ENCODE measurements at regions not wholly inside any gene's neighbourhood (a gene's known extent, or its start where the extent isn't known, plus 50 kb on each side); places are given as distances from the start of the nearest gene placed in this dataset.

DNA sequence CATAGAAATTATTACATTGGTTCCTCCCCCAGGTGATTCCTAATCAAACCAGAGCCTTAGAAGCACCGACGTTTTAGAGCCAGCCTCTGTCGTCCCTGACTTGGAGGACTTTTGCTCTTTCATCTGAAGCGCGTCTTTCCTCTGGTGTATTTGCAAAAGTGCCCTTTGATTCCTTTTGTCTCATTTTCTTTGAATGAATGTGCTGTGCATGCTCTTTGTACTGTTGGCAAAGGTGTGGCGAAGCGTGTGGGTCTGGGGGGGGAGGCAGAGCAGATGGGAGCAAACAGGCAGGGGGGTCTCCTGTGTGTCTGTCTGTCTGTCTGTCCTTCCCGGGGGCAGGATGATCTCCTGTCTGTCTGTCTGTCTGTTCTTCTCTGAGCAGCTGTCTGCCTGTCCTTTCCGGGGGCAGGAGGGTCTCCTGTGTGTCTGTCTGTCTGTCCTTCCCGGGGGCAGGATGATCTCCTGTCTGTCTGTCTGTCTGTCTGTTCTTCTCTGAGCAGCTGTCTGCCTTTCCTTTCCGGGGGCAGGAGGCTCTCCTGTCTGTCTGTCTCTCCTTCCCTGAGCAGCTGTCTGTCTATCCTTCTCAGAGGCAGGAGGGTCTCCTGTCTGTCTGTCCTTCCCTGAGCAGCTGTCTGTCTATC lies 205.5 kb upstream of the MYT1L start:
- intact Hi-C loops (cut with micrococcal nuclease) (no loop called here), in situ Hi-C loops (cut with MboI) (no loop called here)
- H3K27ac ChIP-seq (ENCODE audit: extremely low read depth, low read depth, low read length), result no peak overlapping the region
- no peak overlapping the region for H2AFZ ChIP-seq (ENCODE audit: low read depth, low read length)
- FAIRE-seq (no peak), ATAC-seq (no peak), DNase-seq (ENCODE audit: extremely low read depth in 1 of 4, low spot score in 3 of 4) (no peak)
- H4K20me1 ChIP-seq (replicated peaks; ENCODE audit: control insufficient read depth, insufficient read depth, low read length), result no peaks in the 10 kb centered on the region
- WGBS (ENCODE audit: insufficient coverage, low coverage, missing lambda C conversion rate), result 9% methylated on average over 9 of the region's 11 CpGs
- H3K9me1 ChIP-seq (ENCODE audit: control insufficient read depth, insufficient read depth, low read length), result no peaks in the 10 kb centered on the region
- BruUV-seq (replicated peaks), result no TSS peak
- ChIA-PET CTCF (ENCODE audit: low intra/inter-chr PET ratio) (no interaction called here), POLR2A (no interaction called here)
- no peaks in the 10 kb centered on the region for H3K4me1 ChIP-seq (replicated peaks in 1 of 2; ENCODE audit: control insufficient read depth in 2 of 2, insufficient read depth in 2 of 2, low read length in 2 of 2)
- H3K4me3 ChIP-seq, result no peak overlapping the region
- no peaks in the 10 kb centered on the region for H3K9me3 ChIP-seq (replicated peaks; ENCODE audit: control insufficient read depth, insufficient read depth, low read depth, low read length)
- no peaks in the 10 kb centered on the region for H3K79me2 ChIP-seq (ENCODE audit: control insufficient read depth, insufficient read depth, low read length)
- H3K9ac ChIP-seq (ENCODE audit: insufficient read depth in 1 of 2, low read depth in 2 of 2, low read length in 2 of 2), result no peak overlapping the region
- H3K4me2 ChIP-seq (ENCODE audit: insufficient read depth, low read length), result no peak overlapping the region
- TF ChIP-seq, protein P1, sequence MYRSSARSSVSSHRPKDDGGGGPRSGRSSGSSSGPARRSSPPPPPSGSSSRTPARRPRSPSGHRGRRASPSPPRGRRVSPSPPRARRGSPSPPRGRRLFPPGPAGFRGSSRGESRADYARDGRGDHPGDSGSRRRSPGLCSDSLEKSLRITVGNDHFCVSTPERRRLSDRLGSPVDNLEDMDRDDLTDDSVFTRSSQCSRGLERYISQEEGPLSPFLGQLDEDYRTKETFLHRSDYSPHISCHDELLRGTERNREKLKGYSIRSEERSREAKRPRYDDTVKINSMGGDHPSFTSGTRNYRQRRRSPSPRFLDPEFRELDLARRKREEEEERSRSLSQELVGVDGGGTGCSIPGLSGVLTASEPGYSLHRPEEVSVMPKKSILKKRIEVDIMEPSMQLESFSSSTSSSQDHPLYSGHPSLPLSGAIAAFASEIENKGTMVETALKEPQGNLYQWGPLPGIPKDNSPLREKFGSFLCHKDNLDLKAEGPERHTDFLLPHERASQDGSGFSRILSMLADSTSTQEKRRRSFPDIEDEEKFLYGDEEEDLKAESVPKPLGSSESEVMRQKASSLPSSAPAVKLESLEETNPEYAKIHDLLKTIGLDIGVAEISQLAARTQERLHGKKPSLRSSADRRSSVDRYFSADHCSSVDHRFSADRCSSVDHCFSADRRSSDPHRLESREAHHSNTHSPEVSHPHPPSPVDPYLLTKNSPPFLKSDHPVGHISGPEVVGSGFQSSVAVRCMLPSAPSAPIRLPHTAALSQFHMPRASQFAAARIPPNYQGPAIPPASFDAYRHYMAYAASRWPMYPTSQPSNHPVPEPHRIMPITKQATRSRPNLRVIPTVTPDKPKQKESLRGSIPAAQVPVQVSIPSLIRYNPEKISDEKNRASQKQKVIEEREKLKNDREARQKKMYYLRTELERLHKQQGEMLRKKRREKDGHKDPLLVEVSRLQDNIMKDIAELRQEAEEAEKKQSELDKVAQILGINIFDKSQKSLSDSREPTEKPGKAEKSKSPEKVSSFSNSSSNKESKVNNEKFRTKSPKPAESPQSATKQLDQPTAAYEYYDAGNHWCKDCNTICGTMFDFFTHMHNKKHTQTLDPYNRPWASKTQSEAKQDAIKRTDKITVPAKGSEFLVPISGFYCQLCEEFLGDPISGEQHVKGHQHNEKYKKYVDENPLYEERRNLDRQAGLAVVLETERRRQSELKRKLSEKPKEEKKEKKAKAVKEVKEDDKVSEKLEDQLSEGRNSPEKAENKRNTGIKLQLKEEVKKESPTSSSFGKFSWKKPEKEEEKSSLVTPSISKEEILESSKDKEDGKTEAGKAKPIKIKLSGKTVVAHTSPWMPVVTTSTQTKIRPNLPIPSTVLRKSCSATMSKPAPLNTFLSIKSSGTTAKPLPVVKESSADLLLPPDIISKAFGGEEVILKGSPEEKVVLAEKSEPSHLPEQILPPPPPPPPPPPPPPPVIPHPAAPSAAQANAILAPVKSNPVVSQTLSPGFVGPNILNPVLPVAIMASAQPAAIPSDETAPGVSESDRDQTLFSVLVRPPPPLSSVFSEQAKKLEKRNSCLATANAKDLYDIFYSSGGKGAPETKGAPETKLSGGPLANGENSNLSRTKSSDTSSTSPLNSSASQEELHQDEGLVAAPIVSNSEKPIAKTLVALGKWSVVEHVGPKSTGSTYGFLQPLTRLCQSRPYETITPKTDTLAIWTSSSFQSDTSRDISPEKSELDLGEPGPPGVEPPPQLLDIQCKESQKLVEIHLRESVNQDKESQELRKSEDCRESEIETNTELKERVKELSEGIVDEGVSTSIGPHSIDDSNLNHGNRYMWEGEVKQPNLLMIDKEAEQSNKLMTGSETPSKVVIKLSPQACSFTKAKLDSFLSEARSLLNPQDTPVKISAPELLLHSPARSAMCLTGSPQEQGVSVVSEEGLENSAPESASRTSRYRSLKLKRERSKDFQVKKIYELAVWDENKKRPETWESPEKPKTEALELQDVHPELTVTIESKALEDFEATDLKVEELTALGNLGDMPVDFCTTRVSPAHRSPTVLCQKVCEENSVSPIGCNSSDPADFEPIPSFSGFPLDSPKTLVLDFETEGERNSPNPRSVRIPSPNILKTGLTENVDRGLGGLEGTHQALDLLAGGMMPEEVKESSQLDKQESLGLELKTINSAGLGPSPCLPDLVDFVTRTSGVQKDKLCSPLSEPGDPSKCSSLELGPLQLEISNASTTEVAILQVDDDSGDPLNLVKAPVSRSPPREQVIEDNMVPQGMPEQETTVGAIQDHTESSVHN (IDR thresholded peaks at IDR 0.05; ENCODE audit: borderline replicate concordance in 1 of 2, low read depth in 1 of 2), result no peak
- TF ChIP-seq ZNF764 (CRISPR knock-in tag; IDR thresholded peaks at IDR 0.05; ENCODE audit: low read depth) (no peak), MTA1 (IDR thresholded peaks at IDR 0.05; ENCODE audit: borderline replicate concordance) (no peak), RBM34 (IDR thresholded peaks at IDR 0.05; ENCODE audit: borderline replicate concordance, insufficient read depth, low read length) (no peak), ZNF77 (CRISPR knock-in tag; IDR thresholded peaks at IDR 0.05) (no peak), COPS2 (conservative IDR thresholded peaks at IDR 0.05) (no peak)
- no peaks in the 10 kb centered on the region for H3K36me3 ChIP-seq (ENCODE audit: control insufficient read depth, insufficient read depth, low read length)
- peaks cover 2 to 24% of the 10 kb centered on the region in 2 experiments; a peak in 3 of 5 replicates for H3K27me3 ChIP-seq (ENCODE audit: control insufficient read depth in 2 of 2, insufficient read depth in 2 of 2, low read length in 2 of 2)

Measured in K562 (cell line).